RWPE1 (cell line): ENCODE measurements at regions not wholly inside any gene's neighbourhood (a gene's known extent, or its start where the extent isn't known, plus 50 kb on each side); places are given as distances from the start of the nearest gene placed in this dataset.

Experiments
- CTCF ChIA-PET: fragments of 350-600 bp; sonication (Branson Sonifier 250); formaldehyde crosslinking; extraction: SDS; loops from one replicate; lab custom pipeline; 2021; lab: Yijun Ruan, JAX
- POLR2A ChIA-PET: fragments of 400-600 bp; formaldehyde crosslinking; extraction: SDS; loops from one replicate; lab custom pipeline; 2020; ENCODE audit warnings: antibody characterized with exemption; ENCODE audit not compliant: low non-redundant PET; lab: Yijun Ruan, JAX
- DNase-seq: peaks from one replicate; pipeline ENCODE4 v3.0.0; 2012; ENCODE audit warnings: low spot score
- H3K27ac ChIP-seq: fragments of 450-650 bp; 2 replicates; pipeline ENCODE4 v1.5.1; 2017
- TF ChIP-seq, protein P1 (sequence below): fragments of 450-650 bp; conservative IDR thresholded peaks from 2 replicates; pipeline ENCODE4 v1.5.1; 2017; ENCODE audit warnings: low read depth, mild to moderate bottlenecking

DNA sequence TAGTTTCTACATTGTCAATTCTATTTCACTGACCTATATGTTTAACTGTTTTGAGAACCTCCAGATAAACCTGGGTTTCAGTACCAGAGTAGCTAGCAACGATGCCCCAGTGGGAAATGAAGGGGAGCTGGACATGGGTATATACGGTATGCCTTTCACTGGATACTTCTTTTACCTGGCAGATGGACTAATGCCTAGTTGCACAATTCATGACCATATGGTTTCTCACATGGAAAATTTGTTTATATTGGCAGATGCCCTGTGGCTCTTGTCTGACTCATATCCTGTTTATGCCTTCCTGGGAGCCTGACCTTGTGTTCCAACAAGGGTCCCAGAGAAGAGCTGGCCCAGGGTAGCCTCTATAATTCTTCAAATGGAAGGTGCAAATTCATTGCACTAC is 144.1 kb downstream of the MAT2B start:
- peak; percentile 65 for DNase-seq
- ChIA-PET POLR2A (no interaction called here), CTCF (interaction anchor here (0.6 kb wide), 1 partner anchor 26 kb away, joined by 3 read pairs; no protein-coding TSS in a partner anchor)
- no peak overlapping the region for H3K27ac ChIP-seq
- TF ChIP-seq, protein P1, sequence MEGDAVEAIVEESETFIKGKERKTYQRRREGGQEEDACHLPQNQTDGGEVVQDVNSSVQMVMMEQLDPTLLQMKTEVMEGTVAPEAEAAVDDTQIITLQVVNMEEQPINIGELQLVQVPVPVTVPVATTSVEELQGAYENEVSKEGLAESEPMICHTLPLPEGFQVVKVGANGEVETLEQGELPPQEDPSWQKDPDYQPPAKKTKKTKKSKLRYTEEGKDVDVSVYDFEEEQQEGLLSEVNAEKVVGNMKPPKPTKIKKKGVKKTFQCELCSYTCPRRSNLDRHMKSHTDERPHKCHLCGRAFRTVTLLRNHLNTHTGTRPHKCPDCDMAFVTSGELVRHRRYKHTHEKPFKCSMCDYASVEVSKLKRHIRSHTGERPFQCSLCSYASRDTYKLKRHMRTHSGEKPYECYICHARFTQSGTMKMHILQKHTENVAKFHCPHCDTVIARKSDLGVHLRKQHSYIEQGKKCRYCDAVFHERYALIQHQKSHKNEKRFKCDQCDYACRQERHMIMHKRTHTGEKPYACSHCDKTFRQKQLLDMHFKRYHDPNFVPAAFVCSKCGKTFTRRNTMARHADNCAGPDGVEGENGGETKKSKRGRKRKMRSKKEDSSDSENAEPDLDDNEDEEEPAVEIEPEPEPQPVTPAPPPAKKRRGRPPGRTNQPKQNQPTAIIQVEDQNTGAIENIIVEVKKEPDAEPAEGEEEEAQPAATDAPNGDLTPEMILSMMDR: no peak

DNA sequence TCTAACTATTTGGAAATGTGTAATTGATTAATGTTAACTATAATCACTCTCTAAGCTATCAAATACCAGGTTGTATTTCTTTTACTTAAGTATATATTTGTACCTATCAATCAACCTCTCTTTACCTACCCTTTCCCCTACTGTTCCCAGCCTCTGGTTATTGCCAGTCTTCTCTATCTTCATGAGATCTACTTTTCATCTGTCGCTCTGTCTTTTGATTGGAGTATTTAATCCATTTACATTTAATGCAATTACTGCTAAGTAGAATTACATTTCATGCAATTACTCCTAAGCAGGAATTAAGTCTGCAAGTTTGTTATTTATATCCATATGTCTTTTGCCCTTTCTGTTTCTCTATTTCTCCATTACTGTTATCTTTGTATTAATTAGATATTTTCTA is 148.1 kb downstream of the MAT2B start:
- no peak overlapping the region for H3K27ac ChIP-seq
- no peak for DNase-seq
- POLR2A ChIA-PET: no interaction called here
- TF ChIP-seq, protein P1: no peak
- CTCF ChIA-PET: no interaction called here

DNA sequence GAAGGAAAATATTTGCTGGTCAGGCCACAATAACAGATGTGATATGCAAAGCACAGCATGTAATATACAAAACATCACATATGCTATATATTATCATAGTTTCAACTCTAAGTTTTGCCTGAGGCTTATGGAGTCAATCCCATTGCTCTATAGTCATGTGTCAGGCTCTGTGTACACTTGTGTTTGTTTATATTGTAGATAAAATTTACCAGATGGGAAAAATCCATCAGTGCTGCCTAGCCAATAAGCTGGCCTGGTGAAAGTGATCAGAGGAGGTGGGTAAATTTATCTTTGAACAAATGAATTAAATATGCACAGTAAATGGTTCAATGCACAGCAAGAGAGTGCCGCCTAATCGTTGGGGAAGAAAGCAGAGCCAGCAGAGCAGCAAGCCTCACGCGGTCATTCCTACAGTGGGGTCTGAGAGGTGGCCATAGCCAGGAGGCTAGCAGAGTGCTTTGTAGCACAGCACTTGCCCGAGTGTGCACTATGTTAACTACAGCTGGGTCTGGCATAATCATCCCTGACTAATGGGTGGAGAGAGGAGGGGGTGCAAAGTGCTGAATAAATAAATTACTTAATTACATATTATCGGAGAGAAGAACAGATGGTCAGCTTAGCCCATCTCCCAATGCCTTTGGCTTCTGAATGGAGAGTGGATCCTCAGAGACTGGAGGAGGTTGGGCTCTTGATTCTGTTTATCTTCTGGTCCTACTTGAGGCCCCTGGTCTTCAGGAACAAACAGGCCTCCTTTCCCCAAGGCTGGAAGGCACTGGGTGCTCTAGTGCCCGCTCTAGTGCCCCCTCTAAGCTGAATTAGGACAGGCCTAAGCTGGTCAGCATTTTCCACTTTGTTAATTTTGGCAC is 153.5 kb downstream of the MAT2B start:
- no peak for DNase-seq

DNA sequence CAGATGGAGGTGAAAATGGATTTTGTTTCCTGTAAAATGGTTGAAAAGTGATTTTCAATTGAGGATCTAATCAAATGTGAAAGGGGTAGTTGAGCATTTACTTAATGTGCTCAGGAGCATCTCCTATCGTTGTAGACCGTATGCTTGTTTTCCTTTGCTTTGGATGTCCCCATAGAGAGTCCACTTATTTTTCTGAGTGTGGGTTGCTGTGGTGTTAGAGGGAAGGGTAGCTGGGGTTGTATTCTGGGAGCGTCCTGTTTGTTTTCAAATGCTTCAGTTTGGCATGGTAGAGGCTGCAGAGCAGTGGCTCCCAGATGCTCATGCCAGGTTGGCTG is 154.1 kb downstream of the MAT2B start:
- H3K27ac ChIP-seq: peak overlapping the region; percentile 46
- DNase-seq: no peak
- CTCF ChIA-PET: interaction anchor here (0.6 to 0.8 kb wide), 3 partner anchors 49 to 1653 kb away, joined by 3 to 5 read pairs (median 3); no protein-coding TSS in a partner anchor
- TF ChIP-seq, protein P1: no peak
- POLR2A ChIA-PET: no interaction called here

More for the DNA sequence above, 153.5 kb downstream of the MAT2B start:
- TF ChIP-seq, protein P1: no peak
- CTCF ChIA-PET: interaction anchor here (0.7 to 0.8 kb wide), 2 partner anchors 50 to 1653 kb away, joined by 3 to 5 read pairs; no protein-coding TSS in a partner anchor
- POLR2A ChIA-PET: no interaction called here
- H3K27ac ChIP-seq: no peak overlapping the region

DNA sequence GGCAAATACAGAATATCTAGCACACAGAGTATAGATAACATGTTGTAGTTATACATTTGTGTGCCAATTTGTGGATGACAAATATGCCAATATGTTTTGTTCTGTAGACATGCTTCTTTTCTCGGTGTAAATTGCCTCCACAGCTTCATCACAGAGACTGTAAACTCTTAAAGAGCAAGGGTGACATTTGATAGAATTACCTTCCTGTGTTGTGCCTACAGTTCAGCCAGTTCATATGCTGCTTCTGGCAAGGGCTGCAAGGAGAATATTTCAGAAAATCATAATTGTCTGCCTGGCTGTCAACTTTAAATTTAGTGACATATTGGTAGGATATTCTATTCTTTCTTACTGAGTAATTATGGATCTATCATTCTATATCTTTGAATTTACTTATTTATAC is 155.1 kb downstream of the MAT2B start:
- TF ChIP-seq, protein P1: no peak
- POLR2A ChIA-PET: no interaction called here
- CTCF ChIA-PET: no interaction called here

DNA sequence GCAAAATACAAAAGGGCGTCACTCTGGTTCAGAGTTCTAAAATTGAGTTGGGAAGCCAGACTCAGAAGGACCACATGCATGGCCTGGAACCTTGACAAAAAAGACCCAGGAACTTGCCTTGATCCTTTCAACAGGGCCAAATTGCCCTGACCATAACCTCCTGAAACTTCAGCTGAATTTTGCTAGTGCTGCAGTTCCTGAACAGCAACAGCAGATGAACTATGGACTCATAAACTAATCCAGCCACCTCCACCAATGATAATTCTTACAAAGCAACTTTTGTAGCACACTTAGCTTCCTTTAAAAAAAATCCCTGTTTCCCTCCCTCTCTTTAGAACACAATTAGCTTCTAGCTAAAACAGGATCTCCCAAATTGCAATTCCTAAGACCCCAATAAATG is 155.9 kb downstream of the MAT2B start:
- TF ChIP-seq, protein P1: no peak
- no peak for DNase-seq
- CTCF ChIA-PET: no interaction called here
- POLR2A ChIA-PET: no interaction called here
- no peak overlapping the region for H3K27ac ChIP-seq

More for the DNA sequence above, 155.1 kb downstream of the MAT2B start:
- no peak overlapping the region for H3K27ac ChIP-seq
- no peak for DNase-seq
